Kidney (tissue), 13 donors: ENCODE measurements at regions not wholly inside any gene's neighbourhood (a gene's known extent, or its start where the extent isn't known, plus 50 kb on each side); places are given as distances from the start of the nearest gene placed in this dataset.
A peak's percentile ranks its signal among the peaks of the same experiment; 100 is the strongest.

Experiments used
- DNase-seq, 5 donors: peaks; one replicate each; pipeline ENCODE4 v3.0.0-alpha.2; 2013 to 2020
- FAIRE-seq: peaks from 2 replicates; lab custom pipeline; 2012; peaks lifted over from hg19 to GRCh38; lab: Jason Lieb, UNC
- H3K27ac ChIP-seq, 2 donors: one replicate each; pipeline ENCODE4 v1.7.0; 2013; ENCODE audit warnings: low read depth in 2 of 2, low read length in 2 of 2, inconsistent platforms in 1 of 2
- H3K27me3 ChIP-seq: one replicate; pipeline ENCODE4 v1.7.1; 2013; ENCODE audit warnings: low read length, inconsistent platforms; ENCODE audit not compliant: control insufficient read depth, insufficient read depth
- H3K36me3 ChIP-seq, 3 donors: one replicate each; pipeline versions ENCODE4 v1.7.0 to v1.7.1; 2013; ENCODE audit warnings: low read length in 3 of 3, control low read depth in 1 of 3, inconsistent platforms in 1 of 3; ENCODE audit not compliant: insufficient read depth in 3 of 3, control insufficient read depth in 2 of 3
- H3K4me1 ChIP-seq, 3 donors: one replicate each; pipeline versions ENCODE4 v1.7.0 to v1.7.1; 2013; ENCODE audit warnings: low read length in 3 of 3, inconsistent platforms in 1 of 3, low read depth in 1 of 3; ENCODE audit not compliant: control insufficient read depth in 2 of 3, insufficient read depth in 2 of 3
- H3K4me3 ChIP-seq, 3 donors: one replicate each; pipeline versions ENCODE4 v1.7.0 to v1.8.1; 2013; ENCODE audit warnings: low read length in 3 of 3, control low read depth in 1 of 3, inconsistent platforms in 1 of 3
- H3K9ac ChIP-seq, 3 donors: one replicate each; pipeline versions ENCODE4 v1.7.0 to v1.7.1; 2013; ENCODE audit warnings: low read length in 3 of 3, control low read depth in 1 of 3, inconsistent platforms in 1 of 3
- H3K9me3 ChIP-seq, 3 donors: one replicate each; pipeline versions ENCODE4 v1.7.0 to v1.7.1; 2013; ENCODE audit warnings: low read length in 3 of 3, control low read depth in 1 of 3, inconsistent platforms in 1 of 3; ENCODE audit not compliant: control insufficient read depth in 2 of 3, insufficient read depth in 1 of 3
- CTCF ChIP-seq: IDR thresholded peaks from 3 replicates; pipeline ENCODE4 v1.5.1; 2012; ENCODE audit warnings: mild to moderate bottlenecking, moderate library complexity, borderline replicate concordance; ENCODE audit not compliant: insufficient read depth; ENCODE audit errors: extremely low read depth
- intact Hi-C: fragments of 100-400 bp; cut with DNase I; formaldehyde crosslinking; loops from one replicate; pipeline ENCODE4 v1.11.1; 2022
- donor health status: control.
- donor health status: control.
- donor health status: control.
- donor health status: control.
- donor health status: control.
- donor health status: DM: yes; HTN: yes; CAD: no.
- donor health status: Normal renal cell carcinoma (clear cell type).

DNA sequence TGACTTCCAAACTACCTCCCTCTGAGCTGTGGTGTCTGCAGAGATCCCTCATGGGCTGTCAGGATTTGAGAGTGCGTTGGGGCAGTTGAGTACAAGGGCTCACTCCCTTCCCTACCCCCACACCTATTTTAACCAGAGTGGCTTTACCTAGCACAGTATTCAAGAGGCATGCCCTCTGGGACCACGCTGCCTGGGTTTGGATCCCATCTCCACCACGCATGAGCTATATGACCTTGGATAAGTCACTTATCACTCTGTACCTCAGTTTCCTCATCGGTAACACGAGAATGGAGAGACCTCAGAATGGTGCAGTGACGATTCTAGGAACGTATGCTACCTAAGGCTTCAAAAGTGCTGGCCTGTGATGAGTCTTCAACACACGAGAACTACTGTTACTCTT is 147.3 kb upstream of the WNT4 start:
- Histone ChIP-seq H3K36me3 (no peaks in the 10 kb centered on the region), H3K9ac (no peak overlapping the region), H3K27me3 (no peaks in the 10 kb centered on the region), H3K4me3 (no peak overlapping the region), H3K4me1 (no peaks in the 10 kb centered on the region), H3K9me3 (no peaks in the 10 kb centered on the region), H3K27ac (no peak overlapping the region)
- no peak for TF ChIP-seq CTCF
- FAIRE-seq (no peak), DNase-seq (peak in 1 of 5 donors; percentile 16)
- intact Hi-C loops, result no loop called here

- no peak overlapping the region for H3K9ac ChIP-seq
- DNase-seq, result peak in 2 of 5 donors; percentile 24 to 45
- no peak for FAIRE-seq
- no peaks in the 10 kb centered on the region for H3K27me3 ChIP-seq
- no peaks in the 10 kb centered on the region for H3K4me1 ChIP-seq
- intact Hi-C loops, result no loop called here
- H3K27ac ChIP-seq, result no peak overlapping the region
- no peaks in the 10 kb centered on the region for H3K36me3 ChIP-seq
- TF ChIP-seq CTCF, result no peak
- no peaks in the 10 kb centered on the region for H3K9me3 ChIP-seq
- no peak overlapping the region for H3K4me3 ChIP-seq
These were observed 147.7 kb upstream of the WNT4 start for GRCh38 chr1:22290611-22291010.

GRCh38 chr1:22291057-22291456 is 148.2 kb upstream of the WNT4 start:
- intact Hi-C loops, result no loop called here
- Histone ChIP-seq H3K9me3 (no peaks in the 10 kb centered on the region), H3K27me3 (no peaks in the 10 kb centered on the region), H3K4me1 (no peaks in the 10 kb centered on the region), H3K4me3 (no peak overlapping the region), H3K27ac (no peak overlapping the region), H3K36me3 (no peaks in the 10 kb centered on the region), H3K9ac (no peak overlapping the region)
- no peak for TF ChIP-seq CTCF
- FAIRE-seq (no peak), DNase-seq (no peak)

DNA sequence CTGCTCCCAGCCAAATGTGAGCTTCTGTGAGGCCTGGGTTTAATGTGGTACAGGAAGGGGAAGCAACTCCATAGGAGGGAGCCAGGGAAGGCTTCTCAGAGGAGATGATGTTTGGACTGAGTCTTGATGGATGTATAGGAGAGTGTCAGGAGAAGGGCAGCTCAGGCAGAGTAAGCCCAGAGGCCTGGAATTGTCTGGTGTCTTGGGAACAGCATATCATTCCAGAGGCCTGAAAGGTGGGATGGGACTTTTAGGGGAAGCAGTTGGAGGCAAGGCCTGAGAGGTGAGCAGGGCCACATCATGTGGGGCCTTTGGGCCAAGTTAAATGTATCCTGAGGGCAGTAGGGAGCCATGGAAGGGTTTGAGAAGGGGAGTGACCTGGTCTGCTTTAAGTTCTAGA is 148.6 kb upstream of the WNT4 start:
- intact Hi-C loops, result no loop called here
- H3K36me3 ChIP-seq, result no peaks in the 10 kb centered on the region
- no peaks in the 10 kb centered on the region for H3K9me3 ChIP-seq
- no peak for TF ChIP-seq CTCF
- H3K4me1 ChIP-seq, result no peaks in the 10 kb centered on the region
- DNase-seq (peak in 1 of 5 donors; percentile 15), FAIRE-seq (no peak)
- H3K9ac ChIP-seq, result no peak overlapping the region
- no peak overlapping the region for H3K4me3 ChIP-seq
- H3K27me3 ChIP-seq, result no peaks in the 10 kb centered on the region
- no peak overlapping the region for H3K27ac ChIP-seq
